Suprapubic skin (tissue), 4 donors: ENCODE measurements at regions not wholly inside any gene's neighbourhood (a gene's known extent, or its start where the extent isn't known, plus 50 kb on each side); places are given as distances from the start of the nearest gene placed in this dataset.

Source experiments
- CTCF ChIP-seq, 2 donors: fragments of 200-600 bp in 1 of 2; fragments of 450-650 bp in 1 of 2; sonication (generic) in 1 of 2; IDR thresholded peaks; one replicate each; pipeline ENCODE4 v1.5.1; 2016 to 2019; ENCODE audit warnings: antibody characterized with exemption in 2 of 2, mild to moderate bottlenecking in 1 of 2, moderate library complexity in 1 of 2
- POLR2A ChIP-seq, 2 donors: fragments of 450-650 bp; IDR thresholded peaks; one replicate each; pipeline ENCODE4 v1.6.1; 2017; ENCODE audit warnings: antibody characterized with exemption in 2 of 2, mild to moderate bottlenecking in 2 of 2, moderate library complexity in 2 of 2
- POLR2AphosphoS5 ChIP-seq, 3 donors: sonication (generic); formaldehyde crosslinking; IDR thresholded peaks; one replicate each; pipeline ENCODE4 v1.6.1; 2017; ENCODE audit warnings: antibody characterized with exemption in 3 of 3

- TF ChIP-seq POLR2AphosphoS5 (IDR thresholded peaks at IDR 0.05) (no peak), CTCF (IDR thresholded peaks at IDR 0.05) (no peak), POLR2A (IDR thresholded peaks at IDR 0.05) (no peak)
Observed at GRCh38 chr1:168843950-168844349, 114.9 kb upstream of the DPT start.
